KMS-11 (cell line): ENCODE measurements at regions not wholly inside any gene's neighbourhood (a gene's known extent, or its start where the extent isn't known, plus 50 kb on each side); places are given as distances from the start of the nearest gene placed in this dataset.

Experiments used
- H2AFZ ChIP-seq: fragments of 200-600 bp; sonication (generic); 2 replicates; pipeline ENCODE4 v1.6.1; 2016; ENCODE audit warnings: antibody characterized with exemption, mixed run types, low read depth
- H3K27ac ChIP-seq: fragments of 200-600 bp; sonication (generic); 2 replicates; pipeline ENCODE4 v1.6.1; 2016; ENCODE audit warnings: mild to moderate bottlenecking, mixed run types
- H3K27me3 ChIP-seq: fragments of 200-600 bp; sonication (generic); 2 replicates; pipeline ENCODE4 v1.6.1; 2017; ENCODE audit warnings: mild to moderate bottlenecking, low read depth, mixed run types, moderate library complexity; ENCODE audit not compliant: insufficient read depth
- H3K36me3 ChIP-seq: fragments of 200-600 bp; sonication (generic); 2 replicates; pipeline ENCODE4 v1.6.1; 2017; ENCODE audit warnings: mild to moderate bottlenecking, mixed run types; ENCODE audit not compliant: insufficient read depth
- H3K4me1 ChIP-seq: fragments of 200-600 bp; sonication (generic); 2 replicates; pipeline ENCODE4 v1.6.1; 2016; ENCODE audit warnings: mild to moderate bottlenecking, low read depth, mixed run types; ENCODE audit not compliant: poor library complexity, severe bottlenecking
- H3K4me2 ChIP-seq: fragments of 200-600 bp; sonication (generic); 2 replicates; pipeline ENCODE4 v1.7.0; 2016; ENCODE audit warnings: mild to moderate bottlenecking, mixed run types
- H3K4me3 ChIP-seq: fragments of 200-600 bp; sonication (generic); IDR thresholded peaks from 2 replicates; pipeline ENCODE4 v1.6.1; 2017; ENCODE audit warnings: low read depth, low read length, mixed read lengths; ENCODE audit not compliant: insufficient read depth
- H3K79me2 ChIP-seq: fragments of 200-600 bp; sonication (generic); 2 replicates; pipeline ENCODE4 v1.6.1; 2016; ENCODE audit warnings: low read depth, mixed run types; ENCODE audit not compliant: insufficient read depth
- H3K9ac ChIP-seq: fragments of 200-600 bp; sonication (generic); 2 replicates; pipeline ENCODE4 v1.6.1; 2016; ENCODE audit warnings: mild to moderate bottlenecking, mixed run types
- H4K20me1 ChIP-seq: fragments of 200-600 bp; sonication (generic); 2 replicates; pipeline ENCODE4 v1.6.1; 2016; ENCODE audit warnings: mild to moderate bottlenecking, mixed run types; ENCODE audit not compliant: insufficient read depth
- CTCF ChIP-seq: fragments of 200-600 bp; sonication (generic); conservative IDR thresholded peaks from 2 replicates; pipeline ENCODE4 v1.6.1; 2017; ENCODE audit warnings: low read depth, mild to moderate bottlenecking, antibody characterized with exemption, low read length, moderate library complexity, mixed read lengths

- H3K36me3 ChIP-seq: no peaks in the 10 kb centered on the region
- TF ChIP-seq CTCF: no peak
- no peaks in the 10 kb centered on the region for H3K4me1 ChIP-seq
- no peak overlapping the region for H3K9ac ChIP-seq
- H3K4me2 ChIP-seq: no peak overlapping the region
- no peak overlapping the region for H3K4me3 ChIP-seq
- H3K27me3 ChIP-seq: no peaks in the 10 kb centered on the region
- H4K20me1 ChIP-seq: no peaks in the 10 kb centered on the region
- no peak overlapping the region for H3K27ac ChIP-seq
- no peaks in the 10 kb centered on the region for H3K79me2 ChIP-seq
- H2AFZ ChIP-seq: no peak overlapping the region
These were observed 1254.5 kb upstream of the NUDT12 start for GRCh38 chr5:104817127-104817526.

DNA sequence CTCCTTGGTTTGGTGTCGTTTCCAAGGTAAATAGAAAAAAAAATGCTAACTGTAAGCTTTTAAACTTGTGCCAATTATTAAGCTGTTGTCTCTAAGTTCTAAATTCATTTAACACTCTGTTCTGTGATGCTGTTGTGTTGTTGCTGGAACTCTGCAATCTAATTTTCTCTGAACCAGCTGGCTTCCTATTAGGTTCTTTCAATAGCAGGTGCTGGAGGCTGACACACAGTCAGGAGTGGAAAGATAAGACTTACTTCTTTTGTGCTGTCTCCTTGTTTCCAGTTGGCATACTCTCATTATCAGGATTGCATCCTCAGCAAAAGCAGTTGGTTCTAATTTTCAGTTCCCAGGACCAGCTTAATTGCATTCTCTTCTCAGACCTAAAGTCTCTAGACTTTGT is 1252.6 kb upstream of the NUDT12 start:
- no peak for TF ChIP-seq CTCF
- Histone ChIP-seq H3K27ac (no peak overlapping the region), H3K9ac (no peak overlapping the region), H3K36me3 (no peaks in the 10 kb centered on the region), H3K4me3 (no peak overlapping the region), H4K20me1 (no peaks in the 10 kb centered on the region), H3K27me3 (no peaks in the 10 kb centered on the region), H3K79me2 (no peaks in the 10 kb centered on the region), H3K4me2 (no peak overlapping the region), H3K4me1 (no peaks in the 10 kb centered on the region), H2AFZ (no peak overlapping the region)

DNA sequence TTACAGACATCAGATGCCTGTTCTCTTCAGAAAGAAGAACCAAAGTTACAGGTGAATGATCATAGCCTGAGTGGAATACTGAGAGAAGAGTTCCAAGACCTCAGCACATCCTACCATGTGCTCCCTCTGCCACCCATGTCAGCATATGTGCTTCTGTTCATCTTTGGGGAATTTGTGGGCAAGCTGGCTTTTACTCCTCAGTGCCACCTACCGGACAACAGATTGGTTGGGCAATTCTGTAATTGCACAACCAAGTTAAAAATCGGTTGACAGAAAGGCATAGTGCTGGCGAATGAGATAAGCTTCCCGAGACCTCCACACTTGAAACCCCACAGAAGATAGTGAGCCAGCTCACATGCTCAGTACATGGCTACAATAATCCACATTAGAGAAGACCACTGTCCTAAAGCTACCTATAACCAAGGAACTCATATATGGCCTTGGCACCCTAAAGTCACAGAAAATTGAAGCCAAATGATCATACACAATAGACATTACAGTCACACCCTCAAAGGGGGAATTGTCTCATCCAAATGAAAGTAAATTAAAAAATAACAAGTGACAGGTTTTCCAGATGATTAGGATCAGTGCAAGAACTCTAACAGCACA is 1238.0 kb upstream of the NUDT12 start:
- no peaks in the 10 kb centered on the region for H3K4me1 ChIP-seq
- H3K4me2 ChIP-seq: no peak overlapping the region
- H3K79me2 ChIP-seq: no peaks in the 10 kb centered on the region
- no peak overlapping the region for H2AFZ ChIP-seq
- peak; percentile 24; the same call in 1 of the 2 replicates for TF ChIP-seq CTCF
- H3K27me3 ChIP-seq: no peaks in the 10 kb centered on the region
- no peaks in the 10 kb centered on the region for H3K36me3 ChIP-seq
- H3K4me3 ChIP-seq: no peak overlapping the region
- H3K9ac ChIP-seq: no peak overlapping the region
- H4K20me1 ChIP-seq: no peaks in the 10 kb centered on the region
- H3K27ac ChIP-seq: no peak overlapping the region

GRCh38 chr5:104793755-104794080 is 1231.1 kb upstream of the NUDT12 start:
- Histone ChIP-seq H3K79me2 (no peaks in the 10 kb centered on the region), H3K36me3 (no peaks in the 10 kb centered on the region), H4K20me1 (no peaks in the 10 kb centered on the region), H2AFZ (no peak overlapping the region), H3K27me3 (no peaks in the 10 kb centered on the region), H3K27ac (no peak overlapping the region), H3K4me1 (no peaks in the 10 kb centered on the region), H3K4me2 (no peak overlapping the region), H3K9ac (no peak overlapping the region), H3K4me3 (no peak overlapping the region)
- no peak for TF ChIP-seq CTCF
